ENCODE measurements at regions not wholly inside any gene's neighbourhood (a gene's known extent, or its start where the extent isn't known, plus 50 kb on each side); places are given as distances from the start of the nearest gene placed in this dataset.

- TF ChIP-seq, protein P1, sequence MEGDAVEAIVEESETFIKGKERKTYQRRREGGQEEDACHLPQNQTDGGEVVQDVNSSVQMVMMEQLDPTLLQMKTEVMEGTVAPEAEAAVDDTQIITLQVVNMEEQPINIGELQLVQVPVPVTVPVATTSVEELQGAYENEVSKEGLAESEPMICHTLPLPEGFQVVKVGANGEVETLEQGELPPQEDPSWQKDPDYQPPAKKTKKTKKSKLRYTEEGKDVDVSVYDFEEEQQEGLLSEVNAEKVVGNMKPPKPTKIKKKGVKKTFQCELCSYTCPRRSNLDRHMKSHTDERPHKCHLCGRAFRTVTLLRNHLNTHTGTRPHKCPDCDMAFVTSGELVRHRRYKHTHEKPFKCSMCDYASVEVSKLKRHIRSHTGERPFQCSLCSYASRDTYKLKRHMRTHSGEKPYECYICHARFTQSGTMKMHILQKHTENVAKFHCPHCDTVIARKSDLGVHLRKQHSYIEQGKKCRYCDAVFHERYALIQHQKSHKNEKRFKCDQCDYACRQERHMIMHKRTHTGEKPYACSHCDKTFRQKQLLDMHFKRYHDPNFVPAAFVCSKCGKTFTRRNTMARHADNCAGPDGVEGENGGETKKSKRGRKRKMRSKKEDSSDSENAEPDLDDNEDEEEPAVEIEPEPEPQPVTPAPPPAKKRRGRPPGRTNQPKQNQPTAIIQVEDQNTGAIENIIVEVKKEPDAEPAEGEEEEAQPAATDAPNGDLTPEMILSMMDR (IDR thresholded peaks at IDR 0.05), result no peak
- TF ChIP-seq POLR2AphosphoS5 (IDR thresholded peaks at IDR 0.05) (no peak), POLR2A (IDR thresholded peaks at IDR 0.05) (no peak)
These were observed 250.0 kb downstream of the HRH4 start for GRCh38 chr18:24710474-24710873.
